ENCODE measurements at regions not wholly inside any gene's neighbourhood (a gene's known extent, or its start where the extent isn't known, plus 50 kb on each side); places are given as distances from the start of the nearest gene placed in this dataset.

- H3K9ac ChIP-seq (ENCODE audit: low read length in 5 of 5): no peak overlapping the region
- no peak overlapping the region for H3K4me3 ChIP-seq (ENCODE audit: low read depth in 1 of 5, low read length in 5 of 5)
- no peaks in the 10 kb centered on the region for H3K36me3 ChIP-seq (ENCODE audit: control insufficient read depth in 5 of 5, insufficient read depth in 5 of 5, low read length in 5 of 5)
- H3K27ac ChIP-seq (ENCODE audit: low read depth, low read length): no peak overlapping the region
- H3K9me3 ChIP-seq (ENCODE audit: control insufficient read depth in 5 of 5, low read length in 5 of 5): no peaks in the 10 kb centered on the region
- H3K27me3 ChIP-seq (ENCODE audit: control insufficient read depth in 5 of 5, insufficient read depth in 4 of 5, low read length in 5 of 5): peaks cover 0 to 11% (median 0%) of the 10 kb centered on the region in 5 donors
- H3K4me1 ChIP-seq (ENCODE audit: control insufficient read depth in 5 of 5, insufficient read depth in 5 of 5, low read length in 5 of 5): no peaks in the 10 kb centered on the region
These were observed 390.7 kb downstream of the VRK1 start for GRCh38 chr14:97187916-97188315.

- Histone ChIP-seq H3K9ac (ENCODE audit: low read length in 5 of 5) (no peak overlapping the region), H3K27ac (ENCODE audit: low read depth, low read length) (no peak overlapping the region), H3K4me3 (ENCODE audit: low read depth in 1 of 5, low read length in 5 of 5) (no peak overlapping the region), H3K36me3 (ENCODE audit: control insufficient read depth in 5 of 5, insufficient read depth in 5 of 5, low read length in 5 of 5) (no peaks in the 10 kb centered on the region), H3K9me3 (ENCODE audit: control insufficient read depth in 5 of 5, low read length in 5 of 5) (peaks cover 0 to 2% (median 0%) of the 10 kb centered on the region in 5 donors), H3K4me1 (ENCODE audit: control insufficient read depth in 5 of 5, insufficient read depth in 5 of 5, low read length in 5 of 5) (no peaks in the 10 kb centered on the region), H3K27me3 (ENCODE audit: control insufficient read depth in 5 of 5, insufficient read depth in 4 of 5, low read length in 5 of 5) (peaks cover 0 to 3% (median 0%) of the 10 kb centered on the region in 5 donors)
These were observed 399.2 kb downstream of the VRK1 start for GRCh38 chr14:97196336-97196735.

- Histone ChIP-seq H3K27ac (ENCODE audit: low read depth, low read length) (no peak overlapping the region), H3K4me3 (ENCODE audit: low read depth in 1 of 5, low read length in 5 of 5) (no peak overlapping the region), H3K27me3 (ENCODE audit: control insufficient read depth in 5 of 5, insufficient read depth in 4 of 5, low read length in 5 of 5) (peaks cover 0 to 3% (median 0%) of the 10 kb centered on the region in 5 donors), H3K4me1 (ENCODE audit: control insufficient read depth in 5 of 5, insufficient read depth in 5 of 5, low read length in 5 of 5) (no peaks in the 10 kb centered on the region), H3K9me3 (ENCODE audit: control insufficient read depth in 5 of 5, low read length in 5 of 5) (peaks cover 0 to 2% (median 0%) of the 10 kb centered on the region in 5 donors), H3K36me3 (ENCODE audit: control insufficient read depth in 5 of 5, insufficient read depth in 5 of 5, low read length in 5 of 5) (no peaks in the 10 kb centered on the region), H3K9ac (ENCODE audit: low read length in 5 of 5) (no peak overlapping the region)
These were observed 401.6 kb downstream of the VRK1 start for GRCh38 chr14:97198813-97199212.

DNA sequence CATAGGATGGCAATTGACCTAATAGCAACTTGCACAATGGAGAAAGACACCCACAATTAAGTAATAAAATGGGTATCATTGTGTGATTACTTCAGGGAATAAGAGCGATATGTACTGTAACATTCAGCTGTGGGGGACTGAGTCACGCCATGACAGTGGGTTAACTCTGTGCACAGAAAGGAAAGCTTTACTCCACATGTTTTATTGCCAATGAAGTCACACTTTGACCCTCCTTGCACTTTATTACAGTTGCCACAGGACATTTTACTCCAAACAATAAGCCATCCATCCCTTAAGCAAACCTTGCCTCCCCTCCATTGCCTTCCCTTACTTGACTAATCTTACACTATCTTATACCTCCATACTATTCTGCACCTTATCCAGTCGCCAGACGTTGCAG, 403.1 kb downstream of the VRK1 start:
- Histone ChIP-seq H3K4me1 (ENCODE audit: control insufficient read depth in 5 of 5, insufficient read depth in 5 of 5, low read length in 5 of 5) (no peaks in the 10 kb centered on the region), H3K27ac (ENCODE audit: low read depth, low read length) (no peak overlapping the region), H3K4me3 (ENCODE audit: low read depth in 1 of 5, low read length in 5 of 5) (no peak overlapping the region), H3K36me3 (ENCODE audit: control insufficient read depth in 5 of 5, insufficient read depth in 5 of 5, low read length in 5 of 5) (no peaks in the 10 kb centered on the region), H3K9ac (ENCODE audit: low read length in 5 of 5) (no peak overlapping the region), H3K9me3 (ENCODE audit: control insufficient read depth in 5 of 5, low read length in 5 of 5) (peaks cover 0 to 2% (median 0%) of the 10 kb centered on the region in 5 donors), H3K27me3 (ENCODE audit: control insufficient read depth in 5 of 5, insufficient read depth in 4 of 5, low read length in 5 of 5) (peaks cover 0 to 4% (median 0%) of the 10 kb centered on the region in 5 donors)

GRCh38 chr14:97206916-97207315, 409.7 kb downstream of the VRK1 start:
- Histone ChIP-seq H3K36me3 (ENCODE audit: control insufficient read depth in 5 of 5, insufficient read depth in 5 of 5, low read length in 5 of 5) (no peaks in the 10 kb centered on the region), H3K27ac (ENCODE audit: low read depth, low read length) (no peak overlapping the region), H3K9ac (ENCODE audit: low read length in 5 of 5) (no peak overlapping the region), H3K4me3 (ENCODE audit: low read depth in 1 of 5, low read length in 5 of 5) (no peak overlapping the region), H3K9me3 (ENCODE audit: control insufficient read depth in 5 of 5, low read length in 5 of 5) (peaks cover 0 to 3% (median 0%) of the 10 kb centered on the region in 5 donors), H3K27me3 (ENCODE audit: control insufficient read depth in 5 of 5, insufficient read depth in 4 of 5, low read length in 5 of 5) (peaks cover 0 to 4% (median 3%) of the 10 kb centered on the region in 5 donors), H3K4me1 (ENCODE audit: control insufficient read depth in 5 of 5, insufficient read depth in 5 of 5, low read length in 5 of 5) (no peaks in the 10 kb centered on the region)

DNA sequence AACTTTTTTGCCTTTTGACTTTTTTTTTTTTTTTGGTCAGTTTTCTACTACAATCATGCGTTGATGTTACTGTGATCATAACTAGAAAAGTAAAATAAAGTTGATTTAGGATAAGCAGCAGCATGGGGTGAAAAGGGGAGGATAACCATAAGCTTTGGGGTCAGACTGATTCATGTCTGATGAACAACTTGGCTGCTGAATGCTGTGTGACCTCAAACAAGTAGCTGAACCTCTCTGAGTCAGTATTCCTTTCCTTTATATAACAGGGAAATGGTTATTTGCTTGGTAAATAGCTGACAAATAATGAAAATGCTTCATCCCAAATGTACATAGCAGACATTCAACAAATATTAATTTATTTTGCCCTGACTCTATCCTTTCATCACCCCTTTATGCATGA, 413.0 kb downstream of the VRK1 start:
- Histone ChIP-seq H3K4me3 (ENCODE audit: low read depth in 1 of 5, low read length in 5 of 5) (no peak overlapping the region), H3K27ac (ENCODE audit: low read depth, low read length) (no peak overlapping the region), H3K9ac (ENCODE audit: low read length in 5 of 5) (no peak overlapping the region), H3K27me3 (ENCODE audit: control insufficient read depth in 5 of 5, insufficient read depth in 4 of 5, low read length in 5 of 5) (peaks cover 0 to 6% (median 0%) of the 10 kb centered on the region in 5 donors), H3K36me3 (ENCODE audit: control insufficient read depth in 5 of 5, insufficient read depth in 5 of 5, low read length in 5 of 5) (no peaks in the 10 kb centered on the region), H3K9me3 (ENCODE audit: control insufficient read depth in 5 of 5, low read length in 5 of 5) (peaks cover 0 to 3% (median 0%) of the 10 kb centered on the region in 5 donors), H3K4me1 (ENCODE audit: control insufficient read depth in 5 of 5, insufficient read depth in 5 of 5, low read length in 5 of 5) (no peaks in the 10 kb centered on the region)

DNA sequence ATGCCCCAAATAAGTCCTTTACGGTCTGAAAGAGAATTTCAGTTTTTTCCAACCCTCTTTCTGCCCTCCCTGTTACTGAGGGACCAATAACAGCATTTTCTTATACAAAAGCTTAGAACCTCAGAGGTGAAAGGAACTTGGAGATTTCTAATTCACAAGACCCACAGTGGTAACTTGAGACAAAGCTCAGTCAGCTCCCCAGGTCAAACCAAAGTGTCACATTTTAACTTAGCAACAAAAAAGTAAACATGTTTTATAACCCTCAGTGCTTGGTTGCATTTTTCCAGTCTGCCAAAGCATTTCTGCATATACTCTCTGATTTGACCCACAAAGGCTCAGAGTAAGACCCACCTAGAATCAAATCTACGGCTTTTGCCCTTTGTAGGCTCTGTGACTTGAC, 415.2 kb downstream of the VRK1 start:
- H3K36me3 ChIP-seq (ENCODE audit: control insufficient read depth in 5 of 5, insufficient read depth in 5 of 5, low read length in 5 of 5): no peaks in the 10 kb centered on the region
- H3K4me1 ChIP-seq (ENCODE audit: control insufficient read depth in 5 of 5, insufficient read depth in 5 of 5, low read length in 5 of 5): no peaks in the 10 kb centered on the region
- H3K4me3 ChIP-seq (ENCODE audit: low read depth in 1 of 5, low read length in 5 of 5): no peak overlapping the region
- H3K27ac ChIP-seq (ENCODE audit: low read depth, low read length): no peak overlapping the region
- H3K27me3 ChIP-seq (ENCODE audit: control insufficient read depth in 5 of 5, insufficient read depth in 4 of 5, low read length in 5 of 5): peaks cover 0 to 11% (median 0%) of the 10 kb centered on the region in 5 donors
- no peak overlapping the region for H3K9ac ChIP-seq (ENCODE audit: low read length in 5 of 5)
- no peaks in the 10 kb centered on the region for H3K9me3 ChIP-seq (ENCODE audit: control insufficient read depth in 5 of 5, low read length in 5 of 5)

DNA sequence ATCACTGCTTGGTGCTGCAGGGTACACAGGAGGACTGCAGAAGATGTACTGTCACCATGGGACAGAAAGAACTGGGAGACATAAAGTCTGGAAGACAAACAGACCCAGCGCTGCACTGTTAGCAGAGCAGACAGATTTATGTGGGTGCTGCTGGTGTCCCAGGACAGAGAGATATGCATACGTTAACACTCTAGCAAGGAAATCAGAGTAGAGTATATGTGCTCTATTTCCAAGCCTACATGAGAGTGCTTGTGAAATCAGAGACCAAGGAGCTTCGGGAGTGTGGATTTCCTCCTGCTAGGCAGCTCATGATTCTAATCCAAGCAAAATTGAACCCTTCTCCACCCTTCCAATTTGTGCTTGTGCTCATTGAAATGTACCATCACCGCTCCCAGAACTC, 416.5 kb downstream of the VRK1 start:
- no peak overlapping the region for H3K27ac ChIP-seq (ENCODE audit: low read depth, low read length)
- H3K27me3 ChIP-seq (ENCODE audit: control insufficient read depth in 5 of 5, insufficient read depth in 4 of 5, low read length in 5 of 5): peaks cover 2 to 13% (median 4%) of the 10 kb centered on the region in 5 donors
- H3K36me3 ChIP-seq (ENCODE audit: control insufficient read depth in 5 of 5, insufficient read depth in 5 of 5, low read length in 5 of 5): no peaks in the 10 kb centered on the region
- H3K9ac ChIP-seq (ENCODE audit: low read length in 5 of 5): no peak overlapping the region
- no peak overlapping the region for H3K4me3 ChIP-seq (ENCODE audit: low read depth in 1 of 5, low read length in 5 of 5)
- no peaks in the 10 kb centered on the region for H3K9me3 ChIP-seq (ENCODE audit: control insufficient read depth in 5 of 5, low read length in 5 of 5)
- peaks cover 0 to 3% (median 2%) of the 10 kb centered on the region in 5 donors for H3K4me1 ChIP-seq (ENCODE audit: control insufficient read depth in 5 of 5, insufficient read depth in 5 of 5, low read length in 5 of 5)

- Histone ChIP-seq H3K4me1 (ENCODE audit: control insufficient read depth in 5 of 5, insufficient read depth in 5 of 5, low read length in 5 of 5) (peaks cover 0 to 14% (median 11%) of the 10 kb centered on the region in 5 donors), H3K27me3 (ENCODE audit: control insufficient read depth in 5 of 5, insufficient read depth in 4 of 5, low read length in 5 of 5) (peaks cover 17 to 29% (median 20%) of the 10 kb centered on the region in 5 donors), H3K27ac (ENCODE audit: low read depth, low read length) (no peak overlapping the region), H3K36me3 (ENCODE audit: control insufficient read depth in 5 of 5, insufficient read depth in 5 of 5, low read length in 5 of 5) (no peaks in the 10 kb centered on the region), H3K9me3 (ENCODE audit: control insufficient read depth in 5 of 5, low read length in 5 of 5) (no peaks in the 10 kb centered on the region), H3K4me3 (ENCODE audit: low read depth in 1 of 5, low read length in 5 of 5) (no peak overlapping the region), H3K9ac (ENCODE audit: low read length in 5 of 5) (no peak overlapping the region)
These were observed 418.2 kb downstream of the VRK1 start for GRCh38 chr14:97215263-97215969.

GRCh38 chr14:97217111-97217885, 420.1 kb downstream of the VRK1 start:
- H3K36me3 ChIP-seq (ENCODE audit: control insufficient read depth in 5 of 5, insufficient read depth in 5 of 5, low read length in 5 of 5): no peaks in the 10 kb centered on the region
- H3K9ac ChIP-seq (ENCODE audit: low read length in 5 of 5): no peak overlapping the region
- peaks cover 0 to 14% (median 11%) of the 10 kb centered on the region in 5 donors for H3K4me1 ChIP-seq (ENCODE audit: control insufficient read depth in 5 of 5, insufficient read depth in 5 of 5, low read length in 5 of 5)
- H3K27ac ChIP-seq (ENCODE audit: low read depth, low read length): no peak overlapping the region
- no peaks in the 10 kb centered on the region for H3K9me3 ChIP-seq (ENCODE audit: control insufficient read depth in 5 of 5, low read length in 5 of 5)
- peaks cover 18 to 31% (median 22%) of the 10 kb centered on the region in 5 donors for H3K27me3 ChIP-seq (ENCODE audit: control insufficient read depth in 5 of 5, insufficient read depth in 4 of 5, low read length in 5 of 5)
- no peak overlapping the region for H3K4me3 ChIP-seq (ENCODE audit: low read depth in 1 of 5, low read length in 5 of 5)

All from subcutaneous abdominal adipose tissue (tissue), 5 donors.